Ishikawa (cell line): ENCODE measurements at regions not wholly inside any gene's neighbourhood (a gene's known extent, or its start where the extent isn't known, plus 50 kb on each side); places are given as distances from the start of the nearest gene placed in this dataset.

Experiments used
- CEBPB ChIP-seq: IDR thresholded peaks from 2 replicates; pipeline ENCODE4 v1.6.1; 2012
- CREB1 ChIP-seq: IDR thresholded peaks from 2 replicates; pipeline ENCODE4 v1.6.1; 2012; ENCODE audit warnings: low read depth
- EGR1 ChIP-seq: IDR thresholded peaks from 2 replicates; pipeline ENCODE4 v1.6.1; 2012
- EP300 ChIP-seq: IDR thresholded peaks from 2 replicates; pipeline ENCODE4 v1.6.1; 2012; ENCODE audit warnings: borderline replicate concordance
- FOXM1 ChIP-seq: IDR thresholded peaks from 2 replicates; pipeline ENCODE4 v1.6.1; 2012; ENCODE audit warnings: low read depth, borderline replicate concordance
- NFIC ChIP-seq: IDR thresholded peaks from 2 replicates; pipeline ENCODE4 v1.6.1; 2012
- RAD21 ChIP-seq: IDR thresholded peaks from 2 replicates; pipeline ENCODE4 v1.6.1; 2012; ENCODE audit warnings: low read depth
- TAF1 ChIP-seq: IDR thresholded peaks from 2 replicates; pipeline ENCODE4 v1.6.1; 2012; ENCODE audit warnings: low read depth, mild to moderate bottlenecking
- TCF12 ChIP-seq: IDR thresholded peaks from 2 replicates; pipeline ENCODE4 v1.6.1; 2012; ENCODE audit warnings: low read depth
- TEAD4 ChIP-seq: IDR thresholded peaks from 2 replicates; pipeline ENCODE4 v1.6.1; 2012
- YY1 ChIP-seq: IDR thresholded peaks from 2 replicates; pipeline ENCODE4 v1.6.1; 2012; ENCODE audit warnings: low read depth
- ZBTB7A ChIP-seq: IDR thresholded peaks from 2 replicates; pipeline ENCODE4 v1.6.1; 2012; ENCODE audit warnings: low read depth
- TF ChIP-seq, protein P1 (sequence below): IDR thresholded peaks from 2 replicates; pipeline ENCODE4 v1.6.1; 2012; ENCODE audit warnings: low read depth, mild to moderate bottlenecking
- TF ChIP-seq, protein P2 (sequence below): IDR thresholded peaks from 2 replicates; pipeline ENCODE4 v1.6.1; 2012
- TF ChIP-seq, protein P3 (sequence below): IDR thresholded peaks from 2 replicates; pipeline ENCODE4 v1.6.1; 2012

DNA sequence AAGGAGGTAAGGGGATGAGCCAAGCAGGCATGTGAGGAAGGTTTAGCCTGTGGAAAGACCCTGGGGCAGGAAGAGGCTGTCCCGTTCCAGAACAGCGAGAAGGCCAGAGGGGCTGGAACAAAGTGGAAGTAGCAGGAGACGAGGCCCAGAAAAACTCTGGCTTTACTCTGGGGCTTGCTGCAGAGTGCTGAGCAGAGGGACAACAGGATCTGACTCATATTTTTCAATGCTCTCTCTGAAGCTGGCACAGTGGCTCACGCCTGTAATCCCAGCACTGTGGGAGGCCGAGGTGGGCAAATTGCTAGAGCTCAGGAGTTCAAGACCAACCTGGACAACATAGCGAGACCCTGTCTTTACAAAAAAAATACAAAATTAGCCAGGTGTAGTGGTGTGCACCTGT lies 52.4 kb upstream of the PAX7 start:
- no peak for TF ChIP-seq EP300
- TF ChIP-seq, protein P1, sequence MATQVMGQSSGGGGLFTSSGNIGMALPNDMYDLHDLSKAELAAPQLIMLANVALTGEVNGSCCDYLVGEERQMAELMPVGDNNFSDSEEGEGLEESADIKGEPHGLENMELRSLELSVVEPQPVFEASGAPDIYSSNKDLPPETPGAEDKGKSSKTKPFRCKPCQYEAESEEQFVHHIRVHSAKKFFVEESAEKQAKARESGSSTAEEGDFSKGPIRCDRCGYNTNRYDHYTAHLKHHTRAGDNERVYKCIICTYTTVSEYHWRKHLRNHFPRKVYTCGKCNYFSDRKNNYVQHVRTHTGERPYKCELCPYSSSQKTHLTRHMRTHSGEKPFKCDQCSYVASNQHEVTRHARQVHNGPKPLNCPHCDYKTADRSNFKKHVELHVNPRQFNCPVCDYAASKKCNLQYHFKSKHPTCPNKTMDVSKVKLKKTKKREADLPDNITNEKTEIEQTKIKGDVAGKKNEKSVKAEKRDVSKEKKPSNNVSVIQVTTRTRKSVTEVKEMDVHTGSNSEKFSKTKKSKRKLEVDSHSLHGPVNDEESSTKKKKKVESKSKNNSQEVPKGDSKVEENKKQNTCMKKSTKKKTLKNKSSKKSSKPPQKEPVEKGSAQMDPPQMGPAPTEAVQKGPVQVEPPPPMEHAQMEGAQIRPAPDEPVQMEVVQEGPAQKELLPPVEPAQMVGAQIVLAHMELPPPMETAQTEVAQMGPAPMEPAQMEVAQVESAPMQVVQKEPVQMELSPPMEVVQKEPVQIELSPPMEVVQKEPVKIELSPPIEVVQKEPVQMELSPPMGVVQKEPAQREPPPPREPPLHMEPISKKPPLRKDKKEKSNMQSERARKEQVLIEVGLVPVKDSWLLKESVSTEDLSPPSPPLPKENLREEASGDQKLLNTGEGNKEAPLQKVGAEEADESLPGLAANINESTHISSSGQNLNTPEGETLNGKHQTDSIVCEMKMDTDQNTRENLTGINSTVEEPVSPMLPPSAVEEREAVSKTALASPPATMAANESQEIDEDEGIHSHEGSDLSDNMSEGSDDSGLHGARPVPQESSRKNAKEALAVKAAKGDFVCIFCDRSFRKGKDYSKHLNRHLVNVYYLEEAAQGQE: no peak

DNA sequence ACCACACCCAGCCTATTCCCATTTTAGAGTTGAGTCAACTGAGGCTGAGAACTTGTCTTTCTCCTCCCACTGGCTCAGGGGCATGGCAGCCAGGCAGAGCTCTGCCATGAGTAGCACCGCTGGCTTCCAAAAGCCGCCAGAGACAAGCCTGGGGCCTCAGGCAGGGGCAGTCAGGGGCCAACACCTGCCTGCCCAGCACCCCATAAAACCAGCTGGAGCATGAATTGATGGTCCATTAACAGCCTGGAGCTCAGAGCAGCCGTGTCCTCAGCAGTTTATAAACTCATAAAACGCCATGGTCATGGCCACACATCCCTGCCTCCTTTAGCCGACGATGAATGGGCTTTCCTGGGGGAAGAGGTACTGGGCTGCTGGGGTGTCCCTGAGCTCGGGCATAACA lies 50.6 kb upstream of the PAX7 start:
- TF ChIP-seq TAF1: no peak
- no peak for TF ChIP-seq FOXM1
- TF ChIP-seq TCF12: no peak
- TF ChIP-seq, protein P1: no peak
- TF ChIP-seq, protein P2, sequence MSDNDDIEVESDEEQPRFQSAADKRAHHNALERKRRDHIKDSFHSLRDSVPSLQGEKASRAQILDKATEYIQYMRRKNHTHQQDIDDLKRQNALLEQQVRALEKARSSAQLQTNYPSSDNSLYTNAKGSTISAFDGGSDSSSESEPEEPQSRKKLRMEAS: no peak
- no peak for TF ChIP-seq TEAD4
- TF ChIP-seq EGR1: no peak
- no peak for TF ChIP-seq ZBTB7A
- TF ChIP-seq, protein P3, sequence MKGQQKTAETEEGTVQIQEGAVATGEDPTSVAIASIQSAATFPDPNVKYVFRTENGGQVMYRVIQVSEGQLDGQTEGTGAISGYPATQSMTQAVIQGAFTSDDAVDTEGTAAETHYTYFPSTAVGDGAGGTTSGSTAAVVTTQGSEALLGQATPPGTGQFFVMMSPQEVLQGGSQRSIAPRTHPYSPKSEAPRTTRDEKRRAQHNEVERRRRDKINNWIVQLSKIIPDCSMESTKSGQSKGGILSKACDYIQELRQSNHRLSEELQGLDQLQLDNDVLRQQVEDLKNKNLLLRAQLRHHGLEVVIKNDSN: no peak
- TF ChIP-seq RAD21: no peak
- no peak for TF ChIP-seq YY1
- TF ChIP-seq NFIC: no peak
- no peak for TF ChIP-seq EP300
- TF ChIP-seq CREB1: no peak
- TF ChIP-seq CEBPB: no peak

DNA sequence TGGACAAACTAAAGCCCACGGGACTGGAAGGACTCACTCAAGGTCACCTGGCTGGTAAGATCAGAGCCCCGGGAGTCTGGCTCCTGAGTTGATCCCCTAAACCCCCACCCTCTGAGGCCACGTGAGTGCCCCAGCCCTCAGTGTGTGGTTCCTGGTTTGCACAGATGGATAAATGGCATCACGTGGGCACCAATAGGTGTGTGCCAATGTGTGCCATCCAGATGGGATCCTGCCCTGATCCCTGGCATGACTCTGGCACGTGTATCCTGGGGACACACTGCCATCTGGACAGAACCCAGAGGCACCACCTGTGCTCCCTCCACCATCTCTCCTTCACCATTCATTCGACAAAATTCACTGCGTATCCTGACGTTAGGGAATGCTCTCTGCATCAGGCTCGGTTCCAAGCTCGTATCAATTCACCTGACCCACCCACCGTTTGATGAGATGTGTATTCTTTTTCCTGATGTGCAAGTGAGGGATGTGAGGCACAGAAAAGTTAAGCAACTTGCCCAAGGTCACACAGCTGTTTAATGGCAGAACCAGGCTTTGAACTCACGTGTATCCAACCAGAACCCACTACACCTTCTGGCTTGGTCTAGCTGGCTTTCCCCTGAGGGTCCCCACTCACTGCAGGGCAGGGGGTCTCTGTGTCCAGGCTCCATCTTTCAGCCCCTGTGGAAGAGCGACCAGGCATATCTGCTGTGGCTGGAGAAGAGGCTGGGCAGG lies 49.8 kb upstream of the PAX7 start:
- TF ChIP-seq RAD21: no peak
